ENCODE measurements at regions not wholly inside any gene's neighbourhood (a gene's known extent, or its start where the extent isn't known, plus 50 kb on each side); places are given as distances from the start of the nearest gene placed in this dataset.

- no peak overlapping the region for H3K4me3 ChIP-seq
- DNase-seq (no peak), ATAC-seq (no peak)
- no peak overlapping the region for H3K27ac ChIP-seq
- H3K36me3 ChIP-seq: no peaks in the 10 kb centered on the region
- intact Hi-C loops (cut with DNase I): no loop called here
- H3K9me3 ChIP-seq: no peaks in the 10 kb centered on the region
- H3K27me3 ChIP-seq: no peaks in the 10 kb centered on the region
- TF ChIP-seq, protein P1, sequence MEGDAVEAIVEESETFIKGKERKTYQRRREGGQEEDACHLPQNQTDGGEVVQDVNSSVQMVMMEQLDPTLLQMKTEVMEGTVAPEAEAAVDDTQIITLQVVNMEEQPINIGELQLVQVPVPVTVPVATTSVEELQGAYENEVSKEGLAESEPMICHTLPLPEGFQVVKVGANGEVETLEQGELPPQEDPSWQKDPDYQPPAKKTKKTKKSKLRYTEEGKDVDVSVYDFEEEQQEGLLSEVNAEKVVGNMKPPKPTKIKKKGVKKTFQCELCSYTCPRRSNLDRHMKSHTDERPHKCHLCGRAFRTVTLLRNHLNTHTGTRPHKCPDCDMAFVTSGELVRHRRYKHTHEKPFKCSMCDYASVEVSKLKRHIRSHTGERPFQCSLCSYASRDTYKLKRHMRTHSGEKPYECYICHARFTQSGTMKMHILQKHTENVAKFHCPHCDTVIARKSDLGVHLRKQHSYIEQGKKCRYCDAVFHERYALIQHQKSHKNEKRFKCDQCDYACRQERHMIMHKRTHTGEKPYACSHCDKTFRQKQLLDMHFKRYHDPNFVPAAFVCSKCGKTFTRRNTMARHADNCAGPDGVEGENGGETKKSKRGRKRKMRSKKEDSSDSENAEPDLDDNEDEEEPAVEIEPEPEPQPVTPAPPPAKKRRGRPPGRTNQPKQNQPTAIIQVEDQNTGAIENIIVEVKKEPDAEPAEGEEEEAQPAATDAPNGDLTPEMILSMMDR (IDR thresholded peaks at IDR 0.05): no peak
- H3K4me1 ChIP-seq: peaks cover 0 to 6% of the 10 kb centered on the region in 2 donors
Measured at GRCh38 chr6:47106216-47106615, 64.1 kb upstream of the ADGRF1 start.

DNA sequence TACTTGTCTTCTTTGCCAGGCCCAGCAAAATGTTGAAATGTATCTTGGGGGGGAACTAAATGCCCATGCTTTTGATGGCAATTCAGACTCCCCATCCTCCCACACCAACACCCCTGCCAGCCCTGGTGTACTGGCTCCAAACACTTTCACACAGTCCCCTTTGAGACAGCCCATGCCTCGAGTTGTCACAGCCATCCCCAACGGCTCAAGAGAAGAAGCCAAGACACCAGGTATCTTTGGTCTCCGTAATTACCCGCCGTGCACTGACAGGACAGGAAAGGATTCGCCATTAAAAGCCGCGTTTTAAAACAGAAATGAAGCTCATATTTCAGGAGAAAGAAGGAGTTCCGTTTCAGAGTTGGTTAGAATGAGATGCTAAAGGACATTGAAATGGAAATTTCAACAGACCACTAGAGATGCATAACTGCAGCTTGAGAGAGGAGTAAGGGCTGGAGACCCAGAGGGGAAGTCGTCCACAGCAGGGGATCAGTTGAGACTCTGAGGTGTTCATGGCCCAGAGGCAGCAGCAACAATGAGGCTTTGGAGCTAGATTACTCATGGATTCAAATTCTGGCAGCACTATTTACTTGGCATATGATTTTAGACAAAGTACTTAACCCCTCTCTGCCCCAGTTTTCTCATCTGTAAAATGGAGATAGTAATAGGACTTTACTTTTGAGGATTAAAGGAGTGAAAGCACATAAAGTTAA lies 63.5 kb upstream of the ADGRF1 start:
- intact Hi-C loops (cut with DNase I): no loop called here
- H3K4me3 ChIP-seq: no peak overlapping the region
- TF ChIP-seq, protein P1 (IDR thresholded peaks at IDR 0.05): no peak
- H3K27ac ChIP-seq: no peak overlapping the region
- no peaks in the 10 kb centered on the region for H3K36me3 ChIP-seq
- H3K9me3 ChIP-seq: no peaks in the 10 kb centered on the region
- ATAC-seq (no peak), DNase-seq (no peak)
- H3K4me1 ChIP-seq: peaks cover 0 to 6% of the 10 kb centered on the region in 2 donors
- H3K27me3 ChIP-seq: no peaks in the 10 kb centered on the region

DNA sequence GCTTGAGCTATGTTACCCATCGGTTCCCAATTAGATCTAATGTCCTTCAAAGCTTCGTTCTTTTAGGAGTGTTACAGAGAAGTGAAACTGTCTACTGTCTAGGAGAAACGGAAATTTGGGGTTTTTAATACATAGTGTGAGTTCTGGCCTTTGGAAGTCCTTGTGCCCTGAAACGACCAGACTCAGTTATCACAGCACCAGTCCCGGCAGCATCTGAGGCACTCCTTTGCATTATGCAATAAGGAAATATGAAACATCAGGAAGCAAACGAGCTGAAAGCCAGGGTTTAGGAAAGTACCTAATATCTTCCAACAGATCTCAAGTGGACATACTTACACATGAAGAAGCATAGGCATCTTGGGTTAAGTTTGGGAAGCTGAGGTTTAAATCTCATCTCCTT lies 61.8 kb upstream of the ADGRF1 start:
- Histone ChIP-seq H3K27me3 (no peaks in the 10 kb centered on the region), H3K36me3 (no peaks in the 10 kb centered on the region), H3K4me1 (peaks cover 0 to 6% of the 10 kb centered on the region in 2 donors), H3K27ac (no peak overlapping the region), H3K9me3 (no peaks in the 10 kb centered on the region), H3K4me3 (no peak overlapping the region)
- DNase-seq: no peak
- intact Hi-C loops (cut with DNase I): no loop called here
- peak; percentile 81 for ATAC-seq
- TF ChIP-seq, protein P1 (IDR thresholded peaks at IDR 0.05): no peak

DNA sequence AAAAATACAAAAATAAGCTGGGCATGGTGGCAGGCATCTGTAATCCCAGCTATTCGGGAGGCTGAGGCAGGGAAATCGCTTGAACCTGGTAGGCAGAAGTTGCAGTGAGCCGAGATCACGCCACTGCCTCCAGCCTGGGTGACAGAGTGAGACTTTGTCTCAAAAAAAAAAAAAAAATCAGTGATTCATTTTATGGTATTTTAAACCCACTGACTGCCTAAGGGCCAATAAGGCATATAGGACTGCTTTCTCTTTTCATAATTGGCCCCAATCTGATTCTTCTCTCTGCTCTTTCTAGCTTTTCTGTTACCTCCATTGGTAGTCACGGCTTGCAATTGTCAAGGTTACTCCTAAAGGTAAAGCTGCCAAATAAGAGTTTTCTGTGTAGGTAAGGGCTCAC lies 60.2 kb upstream of the ADGRF1 start:
- H3K4me3 ChIP-seq: no peak overlapping the region
- no peaks in the 10 kb centered on the region for H3K27me3 ChIP-seq
- H3K36me3 ChIP-seq: no peaks in the 10 kb centered on the region
- TF ChIP-seq, protein P1 (IDR thresholded peaks at IDR 0.05): no peak
- no peak for DNase-seq
- H3K9me3 ChIP-seq: no peaks in the 10 kb centered on the region
- peaks cover 0 to 7% of the 10 kb centered on the region in 2 donors for H3K4me1 ChIP-seq
- no peak for ATAC-seq
- no peak overlapping the region for H3K27ac ChIP-seq
- intact Hi-C loops (cut with DNase I): no loop called here

DNA sequence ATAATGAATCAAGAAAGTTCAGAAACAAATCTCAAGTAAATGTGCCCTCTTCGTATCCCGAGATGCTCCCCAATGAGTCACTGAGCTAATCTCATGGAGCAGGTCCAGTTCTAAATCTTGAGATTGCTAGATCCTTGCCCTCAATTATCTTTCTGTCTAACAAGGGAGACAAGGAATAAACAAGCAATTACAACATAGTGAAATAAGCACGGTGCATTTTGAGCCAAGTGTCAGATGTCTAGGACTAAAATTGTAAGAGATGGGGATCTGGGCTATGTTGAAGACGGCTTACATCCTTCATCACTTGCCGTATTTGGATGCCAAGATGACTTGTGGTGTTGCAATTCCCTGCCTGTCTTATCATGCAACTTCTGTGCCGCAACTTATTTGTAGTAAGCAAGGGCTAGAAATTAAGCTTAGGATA lies 56.5 kb upstream of the ADGRF1 start:
- intact Hi-C loops (cut with DNase I): no loop called here
- DNase-seq (peak in 2 of 4 donors; percentile 78 to 86), ATAC-seq (peak; percentile 10)
- Histone ChIP-seq H3K4me1 (peaks cover 7% of the 10 kb centered on the region in 2 donors), H3K27me3 (no peaks in the 10 kb centered on the region), H3K9me3 (no peaks in the 10 kb centered on the region), H3K27ac (no peak overlapping the region), H3K36me3 (no peaks in the 10 kb centered on the region), H3K4me3 (no peak overlapping the region)
- TF ChIP-seq, protein P1 (IDR thresholded peaks at IDR 0.05): no peak

Data from left lung (tissue), 4 donors.